Choroid plexus epithelial cell (primary cell): ENCODE measurements at regions not wholly inside any gene's neighbourhood (a gene's known extent, or its start where the extent isn't known, plus 50 kb on each side); places are given as distances from the start of the nearest gene placed in this dataset.

ENCODE experiments used
- DNase-seq: peaks from one replicate; pipeline ENCODE4 v3.0.0-alpha.2; 2010; ENCODE audit warnings: low read depth
- H3K4me3 ChIP-seq: 2 replicates; pipeline ENCODE4 v1.5.1; 2011; ENCODE audit warnings: low read depth, mild to moderate bottlenecking, control low read depth, low read length, moderate library complexity
- CTCF ChIP-seq: conservative IDR thresholded peaks from 2 replicates; pipeline ENCODE4 v1.5.1; 2011; ENCODE audit warnings: low read depth, mild to moderate bottlenecking, control low read depth, inconsistent platforms, low read length, moderate library complexity

- no peak overlapping the region for H3K4me3 ChIP-seq
- no peak for TF ChIP-seq CTCF
- DNase-seq: no peak
Observed at GRCh38 chr2:8531481-8531880, 150.4 kb upstream of the ID2 start.

GRCh38 chr2:8532438-8532837, 149.4 kb upstream of the ID2 start:
- H3K4me3 ChIP-seq: no peak overlapping the region
- no peak for TF ChIP-seq CTCF
- DNase-seq: no peak

- H3K4me3 ChIP-seq: no peak overlapping the region
- DNase-seq: no peak
- TF ChIP-seq CTCF: no peak
Observed at GRCh38 chr2:8533923-8534322, 147.9 kb upstream of the ID2 start.

GRCh38 chr2:8534386-8534728, 147.5 kb upstream of the ID2 start:
- TF ChIP-seq CTCF: no peak
- H3K4me3 ChIP-seq: no peak overlapping the region
- no peak for DNase-seq

- peak; percentile 74 for DNase-seq
- no peak overlapping the region for H3K4me3 ChIP-seq
Observed at GRCh38 chr2:8534729-8535468, 147.0 kb upstream of the ID2 start.

GRCh38 chr2:8535469-8535795, 146.4 kb upstream of the ID2 start:
- DNase-seq: no peak
- TF ChIP-seq CTCF: no peak
- no peak overlapping the region for H3K4me3 ChIP-seq

More at GRCh38 chr2:8534729-8535468, 147.0 kb upstream of the ID2 start:
- TF ChIP-seq CTCF: peak; percentile 26
